Stimulated activated CD4-positive, alpha-beta T cell treated with anti-CD3 and anti-CD28 coated beads, Interleukin-12 subunit alpha, Interleukin-12 subunit beta, amount 100 ng/mL, for 24 hours (primary cell): ENCODE measurements at regions not wholly inside any gene's neighbourhood (a gene's known extent, or its start where the extent isn't known, plus 50 kb on each side); places are given as distances from the start of the nearest gene placed in this dataset.
"Not testable (repeated sequence)": the region's sequence is repeated elsewhere in the genome, so short reads cannot be mapped to it uniquely, and the experiment has no call there.

Experiments
- DNase-seq, 2 experiments: peaks; one replicate each; pipeline ENCODE4 v3.0.0-alpha.2; 2020; ENCODE audit warnings: low read depth in 2 of 2

GRCh38 chr7:25665903-25666670 is 437.8 kb upstream of the NPVF start:
- no peak for DNase-seq

- DNase-seq = no peak
Measured at GRCh38 chr7:25666671-25667060, 438.4 kb upstream of the NPVF start.

GRCh38 chr7:25669281-25669781 is 441.0 kb upstream of the NPVF start:
- no peak for DNase-seq

GRCh38 chr7:25669961-25670841 is 441.9 kb upstream of the NPVF start:
- DNase-seq = no peak

- DNase-seq = no peak
Measured at GRCh38 chr7:25671111-25671510, 442.8 kb upstream of the NPVF start.

GRCh38 chr7:25672496-25672895 is 444.2 kb upstream of the NPVF start:
- no peak for DNase-seq

GRCh38 chr7:25675789-25676474 is 447.6 kb upstream of the NPVF start:
- DNase-seq = no peak

- no peak for DNase-seq
Measured at GRCh38 chr7:25677595-25677994, 449.3 kb upstream of the NPVF start.

GRCh38 chr7:25678215-25678614 is 449.9 kb upstream of the NPVF start:
- DNase-seq = no peak

- no peak for DNase-seq
Measured at GRCh38 chr7:25680636-25681035, 452.4 kb upstream of the NPVF start.

- no peak for DNase-seq
Measured at GRCh38 chr7:25684360-25684759, 456.1 kb upstream of the NPVF start.

GRCh38 chr7:25686493-25686892 is 458.2 kb upstream of the NPVF start:
- no peak for DNase-seq

- no peak for DNase-seq
Measured at GRCh38 chr7:25694211-25694610, 457.8 kb upstream of the NFE2L3 start.

- DNase-seq = no peak
Measured at GRCh38 chr7:25694699-25695098, 457.3 kb upstream of the NFE2L3 start.

GRCh38 chr7:25696571-25696970 is 455.4 kb upstream of the NFE2L3 start:
- DNase-seq = no peak

- DNase-seq = no peak
Measured at GRCh38 chr7:25698451-25699113, 453.4 kb upstream of the NFE2L3 start.

- not testable (repeated sequence) for DNase-seq
Measured at GRCh38 chr7:25700141-25700540, 451.9 kb upstream of the NFE2L3 start.

- no peak for DNase-seq
Measured at GRCh38 chr7:25704413-25704812, 447.6 kb upstream of the NFE2L3 start.

GRCh38 chr7:25706764-25707163 is 445.2 kb upstream of the NFE2L3 start:
- DNase-seq = no peak

GRCh38 chr7:25707768-25708620 is 444.0 kb upstream of the NFE2L3 start:
- no peak for DNase-seq

GRCh38 chr7:25710959-25711358 is 441.0 kb upstream of the NFE2L3 start:
- no peak for DNase-seq
